ENCODE measurements at regions not wholly inside any gene's neighbourhood (a gene's known extent, or its start where the extent isn't known, plus 50 kb on each side); places are given as distances from the start of the nearest gene placed in this dataset.

DNA sequence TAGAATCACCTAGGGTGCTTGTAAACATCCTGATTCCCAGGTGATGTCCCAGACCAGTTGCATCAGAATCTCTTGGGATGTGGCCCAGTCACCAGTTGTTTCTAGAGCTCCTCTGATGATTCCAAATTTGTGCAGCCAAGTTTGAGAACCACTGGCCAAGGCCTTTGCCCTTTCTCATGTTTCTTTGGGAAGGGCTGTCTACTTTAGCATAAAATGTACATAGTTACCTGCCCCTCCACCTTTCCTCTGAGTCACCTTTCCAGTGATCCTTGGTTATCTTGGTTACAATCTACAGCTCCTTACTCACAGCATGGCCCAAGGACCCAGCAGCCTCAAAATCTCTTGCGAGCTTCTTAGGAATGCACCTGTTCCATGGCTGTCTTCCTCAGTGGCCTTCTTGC lies 206.2 kb upstream of the ADRA1D start:
- TF ChIP-seq, protein P1, sequence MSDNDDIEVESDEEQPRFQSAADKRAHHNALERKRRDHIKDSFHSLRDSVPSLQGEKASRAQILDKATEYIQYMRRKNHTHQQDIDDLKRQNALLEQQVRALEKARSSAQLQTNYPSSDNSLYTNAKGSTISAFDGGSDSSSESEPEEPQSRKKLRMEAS (IDR thresholded peaks at IDR 0.05; ENCODE audit: insufficient read depth, insufficient read length), result no peak
- TF ChIP-seq, protein P2, sequence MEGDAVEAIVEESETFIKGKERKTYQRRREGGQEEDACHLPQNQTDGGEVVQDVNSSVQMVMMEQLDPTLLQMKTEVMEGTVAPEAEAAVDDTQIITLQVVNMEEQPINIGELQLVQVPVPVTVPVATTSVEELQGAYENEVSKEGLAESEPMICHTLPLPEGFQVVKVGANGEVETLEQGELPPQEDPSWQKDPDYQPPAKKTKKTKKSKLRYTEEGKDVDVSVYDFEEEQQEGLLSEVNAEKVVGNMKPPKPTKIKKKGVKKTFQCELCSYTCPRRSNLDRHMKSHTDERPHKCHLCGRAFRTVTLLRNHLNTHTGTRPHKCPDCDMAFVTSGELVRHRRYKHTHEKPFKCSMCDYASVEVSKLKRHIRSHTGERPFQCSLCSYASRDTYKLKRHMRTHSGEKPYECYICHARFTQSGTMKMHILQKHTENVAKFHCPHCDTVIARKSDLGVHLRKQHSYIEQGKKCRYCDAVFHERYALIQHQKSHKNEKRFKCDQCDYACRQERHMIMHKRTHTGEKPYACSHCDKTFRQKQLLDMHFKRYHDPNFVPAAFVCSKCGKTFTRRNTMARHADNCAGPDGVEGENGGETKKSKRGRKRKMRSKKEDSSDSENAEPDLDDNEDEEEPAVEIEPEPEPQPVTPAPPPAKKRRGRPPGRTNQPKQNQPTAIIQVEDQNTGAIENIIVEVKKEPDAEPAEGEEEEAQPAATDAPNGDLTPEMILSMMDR (IDR thresholded peaks at IDR 0.05; ENCODE audit: extremely low read depth in 1 of 2, insufficient read depth in 1 of 2, low read depth in 1 of 2, low read length in 2 of 2), result no peak
